Adrenal gland (tissue), 5 donors: ENCODE measurements at regions not wholly inside any gene's neighbourhood (a gene's known extent, or its start where the extent isn't known, plus 50 kb on each side); places are given as distances from the start of the nearest gene placed in this dataset.

Source experiments
- POLR2A ChIP-seq, 2 donors: fragments of 450-650 bp; IDR thresholded peaks; one replicate each; pipeline ENCODE4 v1.6.1; 2017; ENCODE audit warnings: antibody characterized with exemption in 2 of 2, mild to moderate bottlenecking in 2 of 2, moderate library complexity in 1 of 2
- TF ChIP-seq, protein P1 (sequence below), 6 experiments: fragments of 450-650 bp in 4 of 6; fragments of 200-600 bp in 2 of 6; sonication (generic) in 1 of 6; IDR thresholded peaks; 1 replicate in 5 of 6; 2 replicates in 1 of 6; pipeline versions ENCODE4 v1.5.1 to v1.8.0; 2016 to 2021; ENCODE audit warnings: antibody characterized with exemption in 6 of 6, mild to moderate bottlenecking in 2 of 6, moderate library complexity in 1 of 6
- donor health status: DM: no; HTN: no; CAD: no.

DNA sequence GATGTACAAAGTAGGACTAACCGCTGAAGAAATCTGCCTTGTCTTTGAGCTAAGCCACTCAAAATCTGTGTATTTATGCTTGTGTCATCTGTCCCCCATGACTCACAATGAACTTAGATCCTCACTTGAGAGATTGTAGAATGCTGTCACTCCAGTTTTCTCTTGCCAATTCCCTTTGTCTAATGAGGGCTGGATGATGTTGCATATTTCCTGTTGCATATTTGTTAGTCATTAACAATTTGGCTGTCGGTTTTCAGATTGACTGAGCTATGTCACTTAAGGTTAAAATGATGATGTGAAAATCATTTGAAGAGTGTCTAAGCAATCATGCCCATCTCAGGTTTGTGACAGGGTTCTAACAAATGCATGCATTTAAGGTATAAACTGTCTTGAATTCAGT is 481.7 kb downstream of the CDH10 start:
- TF ChIP-seq, protein P1, sequence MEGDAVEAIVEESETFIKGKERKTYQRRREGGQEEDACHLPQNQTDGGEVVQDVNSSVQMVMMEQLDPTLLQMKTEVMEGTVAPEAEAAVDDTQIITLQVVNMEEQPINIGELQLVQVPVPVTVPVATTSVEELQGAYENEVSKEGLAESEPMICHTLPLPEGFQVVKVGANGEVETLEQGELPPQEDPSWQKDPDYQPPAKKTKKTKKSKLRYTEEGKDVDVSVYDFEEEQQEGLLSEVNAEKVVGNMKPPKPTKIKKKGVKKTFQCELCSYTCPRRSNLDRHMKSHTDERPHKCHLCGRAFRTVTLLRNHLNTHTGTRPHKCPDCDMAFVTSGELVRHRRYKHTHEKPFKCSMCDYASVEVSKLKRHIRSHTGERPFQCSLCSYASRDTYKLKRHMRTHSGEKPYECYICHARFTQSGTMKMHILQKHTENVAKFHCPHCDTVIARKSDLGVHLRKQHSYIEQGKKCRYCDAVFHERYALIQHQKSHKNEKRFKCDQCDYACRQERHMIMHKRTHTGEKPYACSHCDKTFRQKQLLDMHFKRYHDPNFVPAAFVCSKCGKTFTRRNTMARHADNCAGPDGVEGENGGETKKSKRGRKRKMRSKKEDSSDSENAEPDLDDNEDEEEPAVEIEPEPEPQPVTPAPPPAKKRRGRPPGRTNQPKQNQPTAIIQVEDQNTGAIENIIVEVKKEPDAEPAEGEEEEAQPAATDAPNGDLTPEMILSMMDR (IDR thresholded peaks at IDR 0.05): no peak
- no peak for TF ChIP-seq POLR2A (IDR thresholded peaks at IDR 0.05)
